SU-DHL-6 (cell line): ENCODE measurements at regions not wholly inside any gene's neighbourhood (a gene's known extent, or its start where the extent isn't known, plus 50 kb on each side); places are given as distances from the start of the nearest gene placed in this dataset.

ENCODE experiments used
- H2AFZ ChIP-seq: fragments of 200-600 bp; sonication (generic); 2 replicates; pipeline ENCODE4 v1.6.1; 2014; ENCODE audit warnings: low read depth, mild to moderate bottlenecking, moderate library complexity, mixed read lengths, antibody characterized with exemption, low read length; ENCODE audit not compliant: severe bottlenecking
- H3F3A ChIP-seq: fragments of 200-600 bp; shearing (Covaris generic); 2 replicates; pipeline ENCODE4 v1.6.0; 2016; ENCODE audit warnings: antibody characterized with exemption, mild to moderate bottlenecking; ENCODE audit not compliant: insufficient read depth
- H3K27ac ChIP-seq: fragments of 200-600 bp; sonication (generic); 2 replicates; pipeline ENCODE4 v1.5.1; 2016; ENCODE audit warnings: low read depth, mild to moderate bottlenecking, low read length, moderate library complexity, mixed read lengths
- H3K27me3 ChIP-seq: fragments of 200-600 bp; sonication (generic), shearing (Covaris generic); 2 replicates; pipeline ENCODE4 v1.6.0; 2014; ENCODE audit warnings: mild to moderate bottlenecking, low read length
- H3K36me3 ChIP-seq: fragments of 200-600 bp; sonication (generic); 2 replicates; pipeline ENCODE4 v1.6.1; 2014; ENCODE audit warnings: mild to moderate bottlenecking, low read length, mixed read lengths
- H3K4me2 ChIP-seq: fragments of 300-600, 200-600 bp; shearing (Covaris generic), sonication (generic); 2 replicates; pipeline ENCODE4 v1.6.0; 2014; ENCODE audit warnings: low read length, low read depth, mild to moderate bottlenecking; ENCODE audit not compliant: poor library complexity, severe bottlenecking
- H3K4me3 ChIP-seq: fragments of 200-600 bp; sonication (generic); 2 replicates; pipeline ENCODE4 v1.5.1; 2014; ENCODE audit warnings: antibody characterized with exemption, low read length, mild to moderate bottlenecking, mixed read lengths; ENCODE audit not compliant: insufficient read depth, poor library complexity, severe bottlenecking
- H3K79me2 ChIP-seq: fragments of 200-600 bp; sonication (generic); 2 replicates; pipeline ENCODE4 v1.6.1; 2014; ENCODE audit warnings: mild to moderate bottlenecking, low read length, moderate library complexity; ENCODE audit not compliant: insufficient read depth
- H3K9ac ChIP-seq: fragments of 200-600 bp; sonication (generic); 2 replicates; pipeline ENCODE4 v1.7.0; 2014; ENCODE audit warnings: mild to moderate bottlenecking, low read length
- H3K9me2 ChIP-seq: fragments of 200-600 bp; sonication (generic); replicated peaks from 2 replicates; pipeline ENCODE4 v1.6.1; 2014; ENCODE audit warnings: low read length; ENCODE audit not compliant: insufficient read depth
- H3K9me3 ChIP-seq: fragments of 200-600 bp; sonication (generic); 2 replicates; pipeline ENCODE4 v1.6.1; 2014; ENCODE audit warnings: low read length, mixed read lengths; ENCODE audit not compliant: insufficient read depth
- H4K20me1 ChIP-seq: fragments of 200-600 bp; sonication (generic); 2 replicates; pipeline ENCODE4 v1.6.1; 2014; ENCODE audit warnings: low read depth, mild to moderate bottlenecking, antibody characterized with exemption, low read length, moderate library complexity, mixed read lengths
- EZH2phosphoT487 ChIP-seq: fragments of 200-600 bp; sonication (generic), shearing (Covaris generic); conservative IDR thresholded peaks from 2 replicates; pipeline ENCODE4 v1.6.1; 2018; ENCODE audit warnings: mild to moderate bottlenecking, antibody characterized with exemption, low read length, moderate library complexity, mixed read lengths
- TF ChIP-seq, protein P1 (sequence below): fragments of 200-600 bp; sonication (generic); IDR thresholded peaks from one replicate; pipeline ENCODE4 v1.5.1; 2017; ENCODE audit warnings: antibody characterized with exemption, mild to moderate bottlenecking, low read length, moderate library complexity; ENCODE audit not compliant: insufficient read depth, poor library complexity, severe bottlenecking

- Histone ChIP-seq H3K9me3 (no peaks in the 10 kb centered on the region), H3K79me2 (no peaks in the 10 kb centered on the region), H3K4me2 (no peak overlapping the region), H3K9me2 (no peaks in the 10 kb centered on the region), H2AFZ (no peak overlapping the region), H3K27me3 (no peaks in the 10 kb centered on the region), H3F3A (no peaks in the 10 kb centered on the region), H3K9ac (no peak overlapping the region), H3K27ac (no peak overlapping the region), H4K20me1 (no peaks in the 10 kb centered on the region), H3K36me3 (no peaks in the 10 kb centered on the region), H3K4me3 (no peak overlapping the region)
- no peak for TF ChIP-seq EZH2phosphoT487
- TF ChIP-seq, protein P1, sequence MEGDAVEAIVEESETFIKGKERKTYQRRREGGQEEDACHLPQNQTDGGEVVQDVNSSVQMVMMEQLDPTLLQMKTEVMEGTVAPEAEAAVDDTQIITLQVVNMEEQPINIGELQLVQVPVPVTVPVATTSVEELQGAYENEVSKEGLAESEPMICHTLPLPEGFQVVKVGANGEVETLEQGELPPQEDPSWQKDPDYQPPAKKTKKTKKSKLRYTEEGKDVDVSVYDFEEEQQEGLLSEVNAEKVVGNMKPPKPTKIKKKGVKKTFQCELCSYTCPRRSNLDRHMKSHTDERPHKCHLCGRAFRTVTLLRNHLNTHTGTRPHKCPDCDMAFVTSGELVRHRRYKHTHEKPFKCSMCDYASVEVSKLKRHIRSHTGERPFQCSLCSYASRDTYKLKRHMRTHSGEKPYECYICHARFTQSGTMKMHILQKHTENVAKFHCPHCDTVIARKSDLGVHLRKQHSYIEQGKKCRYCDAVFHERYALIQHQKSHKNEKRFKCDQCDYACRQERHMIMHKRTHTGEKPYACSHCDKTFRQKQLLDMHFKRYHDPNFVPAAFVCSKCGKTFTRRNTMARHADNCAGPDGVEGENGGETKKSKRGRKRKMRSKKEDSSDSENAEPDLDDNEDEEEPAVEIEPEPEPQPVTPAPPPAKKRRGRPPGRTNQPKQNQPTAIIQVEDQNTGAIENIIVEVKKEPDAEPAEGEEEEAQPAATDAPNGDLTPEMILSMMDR = no peak
These were observed 1111.2 kb downstream of the TUSC7 start for GRCh38 chr3:117820658-117821299.

- Histone ChIP-seq H3K27me3 (no peaks in the 10 kb centered on the region), H3K4me2 (no peak overlapping the region), H3K9ac (no peak overlapping the region), H3K79me2 (no peaks in the 10 kb centered on the region), H2AFZ (no peak overlapping the region), H3K9me2 (no peaks in the 10 kb centered on the region), H3F3A (no peaks in the 10 kb centered on the region), H3K9me3 (no peaks in the 10 kb centered on the region), H3K36me3 (no peaks in the 10 kb centered on the region), H3K27ac (no peak overlapping the region), H4K20me1 (no peaks in the 10 kb centered on the region), H3K4me3 (no peak overlapping the region)
- TF ChIP-seq, protein P1 = no peak
- no peak for TF ChIP-seq EZH2phosphoT487
These were observed 1112.8 kb downstream of the TUSC7 start for GRCh38 chr3:117822416-117822815.

- H4K20me1 ChIP-seq = no peaks in the 10 kb centered on the region
- H3K36me3 ChIP-seq = no peaks in the 10 kb centered on the region
- H3K4me3 ChIP-seq = no peak overlapping the region
- no peaks in the 10 kb centered on the region for H3K9me3 ChIP-seq
- H3K4me2 ChIP-seq = no peak overlapping the region
- H3K27me3 ChIP-seq = no peaks in the 10 kb centered on the region
- H2AFZ ChIP-seq = no peak overlapping the region
- H3F3A ChIP-seq = no peaks in the 10 kb centered on the region
- H3K27ac ChIP-seq = no peak overlapping the region
- no peaks in the 10 kb centered on the region for H3K79me2 ChIP-seq
- no peak for TF ChIP-seq EZH2phosphoT487
- TF ChIP-seq, protein P1 = no peak
- H3K9ac ChIP-seq = no peak overlapping the region
- no peaks in the 10 kb centered on the region for H3K9me2 ChIP-seq
These were observed 1126.7 kb downstream of the TUSC7 start for GRCh38 chr3:117836296-117836695.
